PC-3 (cell line): ENCODE measurements at regions not wholly inside any gene's neighbourhood (a gene's known extent, or its start where the extent isn't known, plus 50 kb on each side); places are given as distances from the start of the nearest gene placed in this dataset.

Source experiments
- ATAC-seq: fragments of 200-7000 bp; cut with Tn5 transposase; 2 replicates; pipeline ENCODE4 v1.9.1; 2020; ENCODE audit warnings: mild to moderate bottlenecking, moderate library complexity
- BruUV-seq: library from RNA; stranded (reverse); fragments of 400-500 nt; replicated peaks from 2 replicates; lab custom pipeline; 2021; lab: Mats Ljungman, UMichigan
- CTCF ChIA-PET: fragments of 300-600 bp; sonication (Branson Sonifier 250); formaldehyde crosslinking; loops from one replicate; lab custom pipeline; 2022; ENCODE audit warnings: antibody characterized with exemption; lab: Charles Lee
- POLR2A ChIA-PET: fragments of 300-600 bp; sonication (Branson Sonifier 250); formaldehyde crosslinking; loops from one replicate; lab custom pipeline; 2022; ENCODE audit warnings: antibody characterized with exemption; ENCODE audit not compliant: unreplicated experiment; lab: Charles Lee
- DNase-seq: peaks from one replicate; pipeline ENCODE4 v3.0.0-alpha.2; 2015
- H2AFZ ChIP-seq: fragments of 300-600 bp; sonication (generic); 2 replicates; pipeline ENCODE4 v1.6.0; 2016; ENCODE audit warnings: antibody characterized with exemption, low read length
- H3F3A ChIP-seq: fragments of 300-600 bp; sonication (generic); one replicate; pipeline ENCODE4 v1.6.0; 2017; ENCODE audit warnings: antibody characterized with exemption, low read length, control low read depth, mild to moderate bottlenecking; ENCODE audit not compliant: unreplicated experiment
- H3K27ac ChIP-seq: fragments of 300-600 bp; sonication (generic); 2 replicates; pipeline ENCODE4 v1.5.1; 2016; ENCODE audit warnings: mild to moderate bottlenecking, low read length
- H3K27me3 ChIP-seq: fragments of 300-600 bp; sonication (generic); 2 replicates; pipeline ENCODE4 v1.6.1; 2016; ENCODE audit warnings: low read length, mixed read lengths
- H3K36me3 ChIP-seq: fragments of 300-600 bp; sonication (generic); 2 replicates; pipeline ENCODE4 v1.6.1; 2016; ENCODE audit warnings: low read depth, mixed run types, low read length, mixed read lengths
- H3K4me1 ChIP-seq: fragments of 300-600 bp; sonication (generic); 2 replicates; pipeline ENCODE4 v1.5.1; 2016; ENCODE audit warnings: low read length; ENCODE audit not compliant: insufficient read depth
- H3K4me2 ChIP-seq: fragments of 300-600 bp; sonication (generic); 2 replicates; pipeline ENCODE4 v1.6.0; 2016; ENCODE audit warnings: low read length
- H3K4me3 ChIP-seq: fragments of 300-600 bp; sonication (generic); 2 replicates; pipeline ENCODE4 v1.5.1; 2016; ENCODE audit warnings: mild to moderate bottlenecking, low read length, mixed read lengths
- H3K79me2 ChIP-seq: fragments of 300-600 bp; sonication (generic); 2 replicates; pipeline ENCODE4 v1.6.1; 2017; ENCODE audit warnings: low read length, mixed read lengths
- H3K9ac ChIP-seq: fragments of 300-600 bp; sonication (generic); 2 replicates; pipeline ENCODE4 v1.6.0; 2016; ENCODE audit warnings: mild to moderate bottlenecking, low read length
- H3K9me2 ChIP-seq: fragments of 300-600 bp; sonication (generic); replicated peaks from 2 replicates; pipeline ENCODE4 v1.6.1; 2016; ENCODE audit warnings: mixed run types, low read length, mixed read lengths
- H3K9me3 ChIP-seq: fragments of 300-600 bp; sonication (generic); 2 replicates; pipeline ENCODE4 v1.6.1; 2016; ENCODE audit warnings: low read length, mixed read lengths
- H4K20me1 ChIP-seq: fragments of 300-600 bp; sonication (generic); 2 replicates; pipeline ENCODE4 v1.6.1; 2016; ENCODE audit warnings: low read length, mixed read lengths
- EZH2 ChIP-seq: fragments of 300-600 bp; sonication (generic); IDR thresholded peaks from one replicate; pipeline ENCODE4 v1.6.1; 2017; ENCODE audit warnings: antibody characterized with exemption, mild to moderate bottlenecking, low read length; ENCODE audit not compliant: unreplicated experiment
- EZH2phosphoT487 ChIP-seq: fragments of 300-600 bp; sonication (generic); IDR thresholded peaks from 2 replicates; pipeline ENCODE4 v1.6.1; 2018; ENCODE audit warnings: mild to moderate bottlenecking, antibody characterized with exemption, low read length, borderline replicate concordance
- intact Hi-C: fragments of 100-400 bp; cut with micrococcal nuclease; formaldehyde crosslinking; loops from 2 replicates; pipeline ENCODE4 v1.9.0; 2023
- TF ChIP-seq, protein P1 (sequence below): fragments of 300-600 bp; sonication (generic); conservative IDR thresholded peaks from 2 replicates; pipeline ENCODE4 v1.5.1; 2017; ENCODE audit warnings: antibody characterized with exemption, low read depth, mild to moderate bottlenecking, low read length

DNA sequence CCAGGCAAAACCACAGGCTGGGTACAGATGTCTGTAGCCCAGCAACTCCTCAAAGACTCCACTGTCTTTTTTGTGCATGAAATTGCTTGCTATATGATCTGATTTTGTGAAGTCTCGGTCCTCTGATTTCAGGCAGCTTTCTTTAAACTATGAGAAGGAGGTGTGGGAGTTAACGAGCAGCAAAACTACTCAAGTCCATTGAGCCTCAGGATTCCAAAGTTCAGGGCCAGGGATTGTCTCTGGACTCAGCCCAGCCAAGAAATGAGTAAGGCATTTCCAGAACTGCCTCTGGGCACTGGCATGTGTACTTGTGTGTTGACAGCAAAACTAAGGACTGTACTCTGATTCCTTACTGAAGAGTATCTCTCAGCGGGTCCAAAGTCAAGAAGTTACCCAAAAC is 53.4 kb upstream of the GLIS3 start:
- H3K4me1 ChIP-seq: peaks cover 7% of the 10 kb centered on the region
- no peaks in the 10 kb centered on the region for H4K20me1 ChIP-seq
- H3K9me3 ChIP-seq: no peaks in the 10 kb centered on the region
- no peaks in the 10 kb centered on the region for H3K9me2 ChIP-seq
- H3K36me3 ChIP-seq: no peaks in the 10 kb centered on the region
- intact Hi-C loops: no loop called here
- no TSS peak for BruUV-seq
- no peak overlapping the region for H3K4me2 ChIP-seq
- no peaks in the 10 kb centered on the region for H3K79me2 ChIP-seq
- CTCF ChIA-PET: no interaction called here
- no peak overlapping the region for H2AFZ ChIP-seq
- H3K27me3 ChIP-seq: no peaks in the 10 kb centered on the region
- TF ChIP-seq EZH2 (no peak), EZH2phosphoT487 (no peak)
- TF ChIP-seq, protein P1, sequence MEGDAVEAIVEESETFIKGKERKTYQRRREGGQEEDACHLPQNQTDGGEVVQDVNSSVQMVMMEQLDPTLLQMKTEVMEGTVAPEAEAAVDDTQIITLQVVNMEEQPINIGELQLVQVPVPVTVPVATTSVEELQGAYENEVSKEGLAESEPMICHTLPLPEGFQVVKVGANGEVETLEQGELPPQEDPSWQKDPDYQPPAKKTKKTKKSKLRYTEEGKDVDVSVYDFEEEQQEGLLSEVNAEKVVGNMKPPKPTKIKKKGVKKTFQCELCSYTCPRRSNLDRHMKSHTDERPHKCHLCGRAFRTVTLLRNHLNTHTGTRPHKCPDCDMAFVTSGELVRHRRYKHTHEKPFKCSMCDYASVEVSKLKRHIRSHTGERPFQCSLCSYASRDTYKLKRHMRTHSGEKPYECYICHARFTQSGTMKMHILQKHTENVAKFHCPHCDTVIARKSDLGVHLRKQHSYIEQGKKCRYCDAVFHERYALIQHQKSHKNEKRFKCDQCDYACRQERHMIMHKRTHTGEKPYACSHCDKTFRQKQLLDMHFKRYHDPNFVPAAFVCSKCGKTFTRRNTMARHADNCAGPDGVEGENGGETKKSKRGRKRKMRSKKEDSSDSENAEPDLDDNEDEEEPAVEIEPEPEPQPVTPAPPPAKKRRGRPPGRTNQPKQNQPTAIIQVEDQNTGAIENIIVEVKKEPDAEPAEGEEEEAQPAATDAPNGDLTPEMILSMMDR: no peak
- no peak overlapping the region for H3K4me3 ChIP-seq
- POLR2A ChIA-PET: no interaction called here
- ATAC-seq (no peak), DNase-seq (no peak)
- H3K27ac ChIP-seq: no peak overlapping the region
- H3F3A ChIP-seq: no peaks in the 10 kb centered on the region
- no peak overlapping the region for H3K9ac ChIP-seq

DNA sequence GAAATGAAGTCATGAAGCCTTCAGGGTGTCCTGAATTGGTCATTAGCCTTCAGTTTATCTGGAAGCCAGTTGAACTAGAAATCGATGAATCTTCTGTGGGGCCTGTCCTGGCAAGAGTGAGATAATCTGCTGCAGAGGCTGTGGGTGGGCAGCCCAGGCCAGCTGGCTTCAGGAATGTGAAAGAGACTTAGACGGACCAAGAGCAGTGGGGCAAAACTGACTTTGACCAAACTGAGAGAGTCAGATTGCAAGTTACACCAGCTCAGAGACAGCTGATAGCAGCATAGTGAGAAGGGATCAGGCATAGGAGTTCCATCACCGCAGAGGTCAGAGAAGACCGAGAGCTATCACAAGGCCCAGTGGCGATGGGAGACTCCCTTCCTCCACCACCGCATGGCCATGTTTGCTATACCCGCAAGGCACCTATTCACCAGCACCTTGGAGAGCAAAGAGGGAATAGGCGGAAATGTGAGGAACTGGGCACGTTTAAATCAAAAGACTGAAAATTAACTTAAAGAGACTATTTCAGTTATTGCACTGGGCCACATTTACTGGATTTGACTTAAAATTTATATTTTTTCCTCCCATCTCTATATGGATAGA is 50.0 kb upstream of the GLIS3 start:
- Histone ChIP-seq H3K36me3 (no peaks in the 10 kb centered on the region), H4K20me1 (no peaks in the 10 kb centered on the region), H3K9me2 (no peaks in the 10 kb centered on the region), H2AFZ (no peak overlapping the region), H3F3A (no peaks in the 10 kb centered on the region), H3K27me3 (no peaks in the 10 kb centered on the region), H3K4me2 (no peak overlapping the region), H3K4me3 (no peak overlapping the region), H3K79me2 (no peaks in the 10 kb centered on the region), H3K4me1 (peaks cover 8% of the 10 kb centered on the region), H3K27ac (no peak overlapping the region), H3K9ac (no peak overlapping the region), H3K9me3 (no peaks in the 10 kb centered on the region)
- ATAC-seq: no peak
- no TSS peak for BruUV-seq
- no peak for TF ChIP-seq EZH2
- TF ChIP-seq EZH2phosphoT487: no peak
- TF ChIP-seq, protein P1: no peak
- intact Hi-C loops: no loop called here
- POLR2A ChIA-PET: no interaction called here
- CTCF ChIA-PET: no interaction called here
- no peak for DNase-seq
